ENCODE measurements at regions not wholly inside any gene's neighbourhood (a gene's known extent, or its start where the extent isn't known, plus 50 kb on each side); places are given as distances from the start of the nearest gene placed in this dataset.
"Not testable (repeated sequence)": the region's sequence is repeated elsewhere in the genome, so short reads cannot be mapped to it uniquely, and the experiment has no call there.

- no peaks in the 10 kb centered on the region for H3K4me1 Mint-ChIP-seq (ENCODE audit: low read depth)
- peaks cover 17% of the 10 kb centered on the region for H3K9me3 Mint-ChIP-seq (ENCODE audit: low read depth)
- H3K27me3 Mint-ChIP-seq: peaks cover 7% of the 10 kb centered on the region
- H3K27ac Mint-ChIP-seq: no peak overlapping the region
- H3K4me3 Mint-ChIP-seq: no peak overlapping the region
- H3K36me3 Mint-ChIP-seq: no peaks in the 10 kb centered on the region
Measured at GRCh38 chr5:130455175-130455574, 550.9 kb downstream of the CHSY3 start.

- Mint-ChIP-seq H3K36me3 (no peaks in the 10 kb centered on the region), H3K27me3 (peaks cover 2% of the 10 kb centered on the region)
Measured at GRCh38 chr5:130452744-130453143, 548.5 kb downstream of the CHSY3 start.

GRCh38 chr5:130436430-130436829 lies 532.2 kb downstream of the CHSY3 start:
- H3K27me3 Mint-ChIP-seq: no peaks in the 10 kb centered on the region
- no peak overlapping the region for H3K4me3 Mint-ChIP-seq
- no peaks in the 10 kb centered on the region for H3K36me3 Mint-ChIP-seq
- H3K4me1 Mint-ChIP-seq (ENCODE audit: low read depth): no peaks in the 10 kb centered on the region
- H3K27ac Mint-ChIP-seq: no peak overlapping the region
- H3K9me3 Mint-ChIP-seq (ENCODE audit: low read depth): peaks cover 22% of the 10 kb centered on the region

More at GRCh38 chr5:130452744-130453143, 548.5 kb downstream of the CHSY3 start:
- Mint-ChIP-seq H3K4me3 (no peak overlapping the region), H3K4me1 (ENCODE audit: low read depth) (no peaks in the 10 kb centered on the region), H3K9me3 (ENCODE audit: low read depth) (peaks cover 10% of the 10 kb centered on the region), H3K27ac (no peak overlapping the region)

- no peaks in the 10 kb centered on the region for H3K36me3 Mint-ChIP-seq
- H3K4me3 Mint-ChIP-seq: no peak overlapping the region
- H3K4me1 Mint-ChIP-seq (ENCODE audit: low read depth): no peaks in the 10 kb centered on the region
- peaks cover 2% of the 10 kb centered on the region for H3K27me3 Mint-ChIP-seq
- no peaks in the 10 kb centered on the region for H3K9me3 Mint-ChIP-seq (ENCODE audit: low read depth)
- no peak overlapping the region for H3K27ac Mint-ChIP-seq
Measured at GRCh38 chr5:130427222-130427955, 523.1 kb downstream of the CHSY3 start.

- Mint-ChIP-seq H3K4me3 (no peak overlapping the region), H3K4me1 (ENCODE audit: low read depth) (no peaks in the 10 kb centered on the region), H3K27me3 (peaks cover 2% of the 10 kb centered on the region), H3K36me3 (no peaks in the 10 kb centered on the region), H3K9me3 (ENCODE audit: low read depth) (no peaks in the 10 kb centered on the region), H3K27ac (no peak overlapping the region)
Measured at GRCh38 chr5:130425424-130425823, 521.2 kb downstream of the CHSY3 start.

GRCh38 chr5:130424341-130424740 lies 520.1 kb downstream of the CHSY3 start:
- no peaks in the 10 kb centered on the region for H3K4me1 Mint-ChIP-seq (ENCODE audit: low read depth)
- no peak overlapping the region for H3K27ac Mint-ChIP-seq
- no peak overlapping the region for H3K4me3 Mint-ChIP-seq
- H3K36me3 Mint-ChIP-seq: no peaks in the 10 kb centered on the region
- peaks cover 4% of the 10 kb centered on the region for H3K27me3 Mint-ChIP-seq
- H3K9me3 Mint-ChIP-seq (ENCODE audit: low read depth): no peaks in the 10 kb centered on the region

- no peak overlapping the region for H3K4me3 Mint-ChIP-seq
Measured at GRCh38 chr5:130402906-130403305, 498.6 kb downstream of the CHSY3 start.

GRCh38 chr5:130400091-130400490 lies 495.8 kb downstream of the CHSY3 start:
- no peaks in the 10 kb centered on the region for H3K36me3 Mint-ChIP-seq
- H3K4me1 Mint-ChIP-seq (ENCODE audit: low read depth): no peaks in the 10 kb centered on the region
- no peak overlapping the region for H3K27ac Mint-ChIP-seq
- H3K4me3 Mint-ChIP-seq: no peak overlapping the region
- H3K9me3 Mint-ChIP-seq (ENCODE audit: low read depth): no peaks in the 10 kb centered on the region
- no peaks in the 10 kb centered on the region for H3K27me3 Mint-ChIP-seq

More at GRCh38 chr5:130402906-130403305, 498.6 kb downstream of the CHSY3 start:
- no peak overlapping the region for H3K27ac Mint-ChIP-seq
- H3K36me3 Mint-ChIP-seq: no peaks in the 10 kb centered on the region
- H3K9me3 Mint-ChIP-seq (ENCODE audit: low read depth): no peaks in the 10 kb centered on the region
- H3K4me1 Mint-ChIP-seq (ENCODE audit: low read depth): no peaks in the 10 kb centered on the region
- no peaks in the 10 kb centered on the region for H3K27me3 Mint-ChIP-seq

- Mint-ChIP-seq H3K4me3 (no peak overlapping the region), H3K36me3 (no peaks in the 10 kb centered on the region), H3K4me1 (ENCODE audit: low read depth) (no peaks in the 10 kb centered on the region), H3K27me3 (no peaks in the 10 kb centered on the region), H3K27ac (no peak overlapping the region), H3K9me3 (ENCODE audit: low read depth) (no peaks in the 10 kb centered on the region)
Measured at GRCh38 chr5:130398825-130399224, 494.6 kb downstream of the CHSY3 start.

- not testable (repeated sequence) for H3K4me1 Mint-ChIP-seq (ENCODE audit: low read depth); H3K4me3 Mint-ChIP-seq; H3K9me3 Mint-ChIP-seq (ENCODE audit: low read depth); H3K27ac Mint-ChIP-seq; H3K36me3 Mint-ChIP-seq; H3K27me3 Mint-ChIP-seq
Measured at GRCh38 chr5:130397727-130398126, 493.5 kb downstream of the CHSY3 start.

- Mint-ChIP-seq H3K4me3 (no peak overlapping the region), H3K4me1 (ENCODE audit: low read depth) (no peaks in the 10 kb centered on the region), H3K27ac (no peak overlapping the region), H3K36me3 (no peaks in the 10 kb centered on the region), H3K9me3 (ENCODE audit: low read depth) (no peaks in the 10 kb centered on the region), H3K27me3 (no peaks in the 10 kb centered on the region)
Measured at GRCh38 chr5:130397132-130397531, 492.9 kb downstream of the CHSY3 start.

- not testable (repeated sequence) for H3K4me3 Mint-ChIP-seq; H3K36me3 Mint-ChIP-seq; H3K9me3 Mint-ChIP-seq (ENCODE audit: low read depth); H3K4me1 Mint-ChIP-seq (ENCODE audit: low read depth); H3K27me3 Mint-ChIP-seq; H3K27ac Mint-ChIP-seq
Measured at GRCh38 chr5:130391727-130392264, 487.5 kb downstream of the CHSY3 start.

- no peaks in the 10 kb centered on the region for H3K9me3 Mint-ChIP-seq (ENCODE audit: low read depth)
- no peak overlapping the region for H3K27ac Mint-ChIP-seq
- H3K27me3 Mint-ChIP-seq: peaks cover 1% of the 10 kb centered on the region
- no peaks in the 10 kb centered on the region for H3K36me3 Mint-ChIP-seq
- no peaks in the 10 kb centered on the region for H3K4me1 Mint-ChIP-seq (ENCODE audit: low read depth)
- no peak overlapping the region for H3K4me3 Mint-ChIP-seq
Measured at GRCh38 chr5:130386155-130386554, 481.9 kb downstream of the CHSY3 start.

- Mint-ChIP-seq H3K4me3 (no peak overlapping the region), H3K27ac (no peak overlapping the region), H3K4me1 (ENCODE audit: low read depth) (no peaks in the 10 kb centered on the region), H3K36me3 (no peaks in the 10 kb centered on the region), H3K9me3 (ENCODE audit: low read depth) (no peaks in the 10 kb centered on the region), H3K27me3 (peaks cover 1% of the 10 kb centered on the region)
Measured at GRCh38 chr5:130385656-130386055, 481.4 kb downstream of the CHSY3 start.

GRCh38 chr5:130365956-130366355 lies 461.7 kb downstream of the CHSY3 start:
- H3K4me3 Mint-ChIP-seq: no peak overlapping the region
- H3K27ac Mint-ChIP-seq: no peak overlapping the region
- peaks cover 2% of the 10 kb centered on the region for H3K27me3 Mint-ChIP-seq
- no peaks in the 10 kb centered on the region for H3K4me1 Mint-ChIP-seq (ENCODE audit: low read depth)
- H3K36me3 Mint-ChIP-seq: no peaks in the 10 kb centered on the region
- no peaks in the 10 kb centered on the region for H3K9me3 Mint-ChIP-seq (ENCODE audit: low read depth)

GRCh38 chr5:130350131-130350530 lies 445.9 kb downstream of the CHSY3 start:
- Mint-ChIP-seq H3K27me3 (peaks cover 3% of the 10 kb centered on the region), H3K4me1 (ENCODE audit: low read depth) (no peaks in the 10 kb centered on the region), H3K36me3 (no peaks in the 10 kb centered on the region), H3K4me3 (no peak overlapping the region), H3K9me3 (ENCODE audit: low read depth) (no peaks in the 10 kb centered on the region), H3K27ac (no peak overlapping the region)
